Ascending aorta (tissue), 2 donors: ENCODE measurements at regions not wholly inside any gene's neighbourhood (a gene's known extent, or its start where the extent isn't known, plus 50 kb on each side); places are given as distances from the start of the nearest gene placed in this dataset.

ENCODE experiments used
- DNase-seq, 2 donors: peaks; one replicate each; pipeline ENCODE4 v3.0.0-alpha.2; 2019; ENCODE audit warnings: low spot score in 2 of 2
- H3K27ac ChIP-seq, 2 donors: fragments of 200-600 bp; sonication (generic); one replicate each; pipeline ENCODE4 v1.5.1; 2016 to 2017; ENCODE audit warnings: mild to moderate bottlenecking in 1 of 2
- H3K27me3 ChIP-seq: fragments of 200-600 bp; sonication (generic); one replicate; pipeline ENCODE4 v1.5.1; 2017
- H3K36me3 ChIP-seq, 2 donors: fragments of 200-600 bp; sonication (generic); one replicate each; pipeline ENCODE4 v1.5.1; 2016
- H3K4me1 ChIP-seq, 2 donors: fragments of 200-600 bp; sonication (generic); one replicate each; pipeline ENCODE4 v1.5.1; 2016 to 2017; ENCODE audit warnings: mild to moderate bottlenecking in 1 of 2
- H3K4me3 ChIP-seq, 2 donors: fragments of 200-600 bp; sonication (generic); one replicate each; pipeline ENCODE4 v1.5.1; 2016 to 2017; ENCODE audit warnings: mild to moderate bottlenecking in 1 of 2
- H3K9me3 ChIP-seq, 2 donors: fragments of 200-600 bp; sonication (generic); one replicate each; pipeline ENCODE4 v1.5.1; 2016
- CTCF ChIP-seq, 3 experiments: fragments of 200-600 bp in 2 of 3; fragments of 450-650 bp in 1 of 3; sonication (generic) in 2 of 3; IDR thresholded peaks; one replicate each; pipeline ENCODE4 v1.5.1; 2016 to 2019; ENCODE audit warnings: antibody characterized with exemption in 3 of 3, mild to moderate bottlenecking in 1 of 3, moderate library complexity in 1 of 3
- intact Hi-C: fragments of 100-400 bp; cut with DNase I; formaldehyde crosslinking; loops from one replicate; pipeline ENCODE4 v1.15.1; 2023

GRCh38 chr12:87096082-87096585 lies 839.9 kb upstream of the MGAT4C start:
- DNase-seq = no peak
- Histone ChIP-seq H3K4me3 (no peak overlapping the region), H3K27ac (no peak overlapping the region), H3K36me3 (no peaks in the 10 kb centered on the region), H3K27me3 (no peaks in the 10 kb centered on the region), H3K9me3 (no peaks in the 10 kb centered on the region), H3K4me1 (no peaks in the 10 kb centered on the region)
- intact Hi-C loops = no loop called here
- TF ChIP-seq CTCF (IDR thresholded peaks at IDR 0.05) = no peak

- no peaks in the 10 kb centered on the region for H3K27me3 ChIP-seq
- no peak for TF ChIP-seq CTCF (IDR thresholded peaks at IDR 0.05)
- no peak overlapping the region for H3K27ac ChIP-seq
- no peaks in the 10 kb centered on the region for H3K4me1 ChIP-seq
- H3K4me3 ChIP-seq = no peak overlapping the region
- intact Hi-C loops = no loop called here
- no peak for DNase-seq
- H3K9me3 ChIP-seq = no peaks in the 10 kb centered on the region
- H3K36me3 ChIP-seq = no peaks in the 10 kb centered on the region
These were observed 838.2 kb upstream of the MGAT4C start for GRCh38 chr12:87094356-87094755.

- no peaks in the 10 kb centered on the region for H3K4me1 ChIP-seq
- intact Hi-C loops = no loop called here
- no peaks in the 10 kb centered on the region for H3K27me3 ChIP-seq
- no peak overlapping the region for H3K27ac ChIP-seq
- no peak for TF ChIP-seq CTCF (IDR thresholded peaks at IDR 0.05)
- no peak overlapping the region for H3K4me3 ChIP-seq
- H3K9me3 ChIP-seq = no peaks in the 10 kb centered on the region
- no peaks in the 10 kb centered on the region for H3K36me3 ChIP-seq
- DNase-seq = no peak
These were observed 836.2 kb upstream of the MGAT4C start for GRCh38 chr12:87092421-87092820.

- intact Hi-C loops = no loop called here
- Histone ChIP-seq H3K27me3 (no peaks in the 10 kb centered on the region), H3K9me3 (no peaks in the 10 kb centered on the region), H3K36me3 (no peaks in the 10 kb centered on the region), H3K4me3 (no peak overlapping the region), H3K4me1 (no peaks in the 10 kb centered on the region), H3K27ac (no peak overlapping the region)
- no peak for TF ChIP-seq CTCF (IDR thresholded peaks at IDR 0.05)
- no peak for DNase-seq
These were observed 830.1 kb upstream of the MGAT4C start for GRCh38 chr12:87086118-87086891.

GRCh38 chr12:87085286-87085685 lies 829.1 kb upstream of the MGAT4C start:
- H3K27ac ChIP-seq = no peak overlapping the region
- DNase-seq = no peak
- TF ChIP-seq CTCF (IDR thresholded peaks at IDR 0.05) = no peak
- no peak overlapping the region for H3K4me3 ChIP-seq
- intact Hi-C loops = no loop called here
- H3K36me3 ChIP-seq = no peaks in the 10 kb centered on the region
- H3K4me1 ChIP-seq = no peaks in the 10 kb centered on the region
- no peaks in the 10 kb centered on the region for H3K27me3 ChIP-seq
- no peaks in the 10 kb centered on the region for H3K9me3 ChIP-seq
